ENCODE measurements at regions not wholly inside any gene's neighbourhood (a gene's known extent, or its start where the extent isn't known, plus 50 kb on each side); places are given as distances from the start of the nearest gene placed in this dataset.

- no peak overlapping the region for H3K4me3 ChIP-seq (ENCODE audit: low read depth, low read length)
- TF ChIP-seq CTCF (IDR thresholded peaks at IDR 0.05; ENCODE audit: low read depth, low read length) = no peak
- no peaks in the 10 kb centered on the region for H3K9me3 ChIP-seq (ENCODE audit: control insufficient read depth, insufficient read depth, low read length)
- DNase-seq (ENCODE audit: low read depth, low spot score) = no peak
- ChIA-PET CTCF (no interaction called here), POLR2A (no interaction called here)
- no peak overlapping the region for H3K27ac ChIP-seq (ENCODE audit: low read depth, low read length)
- no peaks in the 10 kb centered on the region for H3K27me3 ChIP-seq (ENCODE audit: control insufficient read depth, insufficient read depth, low read length)
Measured at GRCh38 chr6:6795393-6795792, 206.9 kb downstream of the LY86 start.

- Histone ChIP-seq H3K9me3 (ENCODE audit: control insufficient read depth, insufficient read depth, low read length) (no peaks in the 10 kb centered on the region), H3K4me3 (ENCODE audit: low read depth, low read length) (no peak overlapping the region), H3K27ac (ENCODE audit: low read depth, low read length) (no peak overlapping the region), H3K27me3 (ENCODE audit: control insufficient read depth, insufficient read depth, low read length) (no peaks in the 10 kb centered on the region)
- ChIA-PET POLR2A (no interaction called here), CTCF (no interaction called here)
- TF ChIP-seq CTCF (IDR thresholded peaks at IDR 0.05; ENCODE audit: low read depth, low read length) = no peak
- DNase-seq (ENCODE audit: low read depth, low spot score) = no peak
Measured at GRCh38 chr6:6796818-6797217, 208.3 kb downstream of the LY86 start.

GRCh38 chr6:6798448-6798860 lies 209.9 kb downstream of the LY86 start:
- Histone ChIP-seq H3K4me3 (ENCODE audit: low read depth, low read length) (no peak overlapping the region), H3K27ac (ENCODE audit: low read depth, low read length) (no peak overlapping the region), H3K9me3 (ENCODE audit: control insufficient read depth, insufficient read depth, low read length) (no peaks in the 10 kb centered on the region), H3K27me3 (ENCODE audit: control insufficient read depth, insufficient read depth, low read length) (no peaks in the 10 kb centered on the region)
- POLR2A ChIA-PET = no interaction called here
- CTCF ChIA-PET = no interaction called here
- DNase-seq (ENCODE audit: low read depth, low spot score) = no peak
- no peak for TF ChIP-seq CTCF (IDR thresholded peaks at IDR 0.05; ENCODE audit: low read depth, low read length)

- DNase-seq (ENCODE audit: low read depth, low spot score) = no peak
- TF ChIP-seq CTCF (IDR thresholded peaks at IDR 0.05; ENCODE audit: low read depth, low read length) = no peak
- Histone ChIP-seq H3K27ac (ENCODE audit: low read depth, low read length) (no peak overlapping the region), H3K27me3 (ENCODE audit: control insufficient read depth, insufficient read depth, low read length) (no peaks in the 10 kb centered on the region), H3K4me3 (ENCODE audit: low read depth, low read length) (no peak overlapping the region), H3K9me3 (ENCODE audit: control insufficient read depth, insufficient read depth, low read length) (no peaks in the 10 kb centered on the region)
- ChIA-PET POLR2A (no interaction called here), CTCF (no interaction called here)
Measured at GRCh38 chr6:6801005-6801335, 212.4 kb downstream of the LY86 start.

- Histone ChIP-seq H3K27ac (ENCODE audit: low read depth, low read length) (no peak overlapping the region), H3K9me3 (ENCODE audit: control insufficient read depth, insufficient read depth, low read length) (no peaks in the 10 kb centered on the region), H3K27me3 (ENCODE audit: control insufficient read depth, insufficient read depth, low read length) (no peaks in the 10 kb centered on the region), H3K4me3 (ENCODE audit: low read depth, low read length) (no peak overlapping the region)
- no peak for DNase-seq (ENCODE audit: low read depth, low spot score)
- CTCF ChIA-PET = no interaction called here
- POLR2A ChIA-PET = no interaction called here
- no peak for TF ChIP-seq CTCF (IDR thresholded peaks at IDR 0.05; ENCODE audit: low read depth, low read length)
Measured at GRCh38 chr6:6801635-6802218, 213.2 kb downstream of the LY86 start.
